K562 (cell line): ENCODE measurements at regions not wholly inside any gene's neighbourhood (a gene's known extent, or its start where the extent isn't known, plus 50 kb on each side); places are given as distances from the start of the nearest gene placed in this dataset.

Experiments
- DPF2 ChIP-seq: fragments of 450-650 bp; IDR thresholded peaks from 2 replicates; pipeline ENCODE4 v1.6.1; 2016
- FOSL1 ChIP-seq: fragments of 200-800 bp; sonication (Bioruptor generic); conservative IDR thresholded peaks from 2 replicates; pipeline ENCODE4 v1.6.1; 2016; ENCODE audit warnings: missing genetic modification characterization, missing compliant biosample characterization
- MECOM ChIP-seq: fragments of 250-450 bp; sonication (Bioruptor Pico); IDR thresholded peaks from 2 replicates; pipeline ENCODE4 v1.8.0; 2022; ENCODE audit warnings: inconsistent platforms
- MYNN ChIP-seq, 2 experiments: sonication (generic); formaldehyde crosslinking in 1 of 2; IDR thresholded peaks; 2 replicates each; pipeline versions ENCODE4 v1.5.0 to v1.6.1; 2016 to 2020; ENCODE audit warnings: antibody characterized with exemption in 1 of 2, missing genetic modification reagents in 1 of 2
- RAD21 ChIP-seq, 2 experiments: fragments of 250-450 bp in 1 of 2; fragments of 450-650 bp in 1 of 2; sonication (Bioruptor Pico) in 1 of 2; formaldehyde crosslinking in 1 of 2; IDR thresholded peaks in 1 of 2; conservative IDR thresholded peaks in 1 of 2; 2 replicates each; pipeline versions ENCODE4 v1.4.0 to v1.8.0; 2020 to 2022; ENCODE audit warnings: mild to moderate bottlenecking in 2 of 2, moderate library complexity in 1 of 2
- RFX1 ChIP-seq: fragments of 450-650 bp; IDR thresholded peaks from 2 replicates; pipeline ENCODE4 v1.6.1; 2016; ENCODE audit warnings: mild to moderate bottlenecking, moderate library complexity
- TF ChIP-seq, protein P1 (sequence below): fragments of 450-650 bp; formaldehyde crosslinking; conservative IDR thresholded peaks from 2 replicates; pipeline ENCODE4 v1.4.0; 2022; ENCODE audit warnings: mild to moderate bottlenecking, missing genetic modification characterization
- TF ChIP-seq, protein P2 (sequence below): fragments of 450-650 bp; formaldehyde crosslinking; IDR thresholded peaks from 2 replicates; pipeline ENCODE4 v1.4.0; 2020; ENCODE audit warnings: mild to moderate bottlenecking, moderate library complexity

GRCh38 chr6:15987569-15987968 is 141.3 kb upstream of the MYLIP start (continued):
- TF ChIP-seq, protein P1, sequence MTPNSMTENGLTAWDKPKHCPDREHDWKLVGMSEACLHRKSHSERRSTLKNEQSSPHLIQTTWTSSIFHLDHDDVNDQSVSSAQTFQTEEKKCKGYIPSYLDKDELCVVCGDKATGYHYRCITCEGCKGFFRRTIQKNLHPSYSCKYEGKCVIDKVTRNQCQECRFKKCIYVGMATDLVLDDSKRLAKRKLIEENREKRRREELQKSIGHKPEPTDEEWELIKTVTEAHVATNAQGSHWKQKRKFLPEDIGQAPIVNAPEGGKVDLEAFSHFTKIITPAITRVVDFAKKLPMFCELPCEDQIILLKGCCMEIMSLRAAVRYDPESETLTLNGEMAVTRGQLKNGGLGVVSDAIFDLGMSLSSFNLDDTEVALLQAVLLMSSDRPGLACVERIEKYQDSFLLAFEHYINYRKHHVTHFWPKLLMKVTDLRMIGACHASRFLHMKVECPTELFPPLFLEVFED (CRISPR knock-in tag), result 0 out of 2 replicates have a peak, but pooled peaks have one; percentile 19
- TF ChIP-seq, protein P2, sequence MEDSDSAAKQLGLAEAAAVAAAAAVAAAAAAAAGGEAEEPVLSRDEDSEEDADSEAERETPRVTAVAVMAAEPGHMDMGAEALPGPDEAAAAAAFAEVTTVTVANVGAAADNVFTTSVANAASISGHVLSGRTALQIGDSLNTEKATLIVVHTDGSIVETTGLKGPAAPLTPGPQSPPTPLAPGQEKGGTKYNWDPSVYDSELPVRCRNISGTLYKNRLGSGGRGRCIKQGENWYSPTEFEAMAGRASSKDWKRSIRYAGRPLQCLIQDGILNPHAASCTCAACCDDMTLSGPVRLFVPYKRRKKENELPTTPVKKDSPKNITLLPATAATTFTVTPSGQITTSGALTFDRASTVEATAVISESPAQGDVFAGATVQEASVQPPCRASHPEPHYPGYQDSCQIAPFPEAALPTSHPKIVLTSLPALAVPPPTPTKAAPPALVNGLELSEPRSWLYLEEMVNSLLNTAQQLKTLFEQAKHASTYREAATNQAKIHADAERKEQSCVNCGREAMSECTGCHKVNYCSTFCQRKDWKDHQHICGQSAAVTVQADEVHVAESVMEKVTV (CRISPR knock-in tag), result 0 out of 2 replicates have a peak, but pooled peaks have one; percentile 16
- TF ChIP-seq RAD21 (CRISPR knock-in tag; conservative IDR thresholded peaks at IDR 0.05 in 1 of 2, IDR thresholded peaks at IDR 0.05 in 1 of 2), result peak in 1 of 2 experiments; percentile 15; a peak in 1 of 4 replicates
- peak; percentile 81 for TF ChIP-seq DPF2
- TF ChIP-seq FOSL1 (tag), result peak; percentile 97
- peak; percentile 76; the same call in 1 of the 2 replicates for TF ChIP-seq MECOM (CRISPR knock-in tag)
- peak; percentile 94 for TF ChIP-seq RFX1
- peak; percentile 100 for TF ChIP-seq MYNN (IDR thresholded peaks at IDR 0.05)
- TF ChIP-seq MYNN (CRISPR knock-in tag; IDR thresholded peaks at IDR 0.05), result peak; percentile 96
- TF ChIP-seq, all 486 proteins: peak for 32
